B cell (primary cell): ENCODE measurements at regions not wholly inside any gene's neighbourhood (a gene's known extent, or its start where the extent isn't known, plus 50 kb on each side); places are given as distances from the start of the nearest gene placed in this dataset.

Source experiments
- ATAC-seq: fragments of 200-7000 bp; cut with Tn5 transposase; one replicate; pipeline ENCODE4 v1.10.0; 2021; ENCODE audit warnings: low read depth, mild to moderate bottlenecking, moderate number of reproducible peaks, moderate library complexity
- CTCF ChIA-PET: fragments of 350-600 bp; sonication (Branson Sonifier 250); formaldehyde crosslinking; loops from one replicate; lab custom pipeline; 2021; ENCODE audit warnings: antibody characterized with exemption, inconsistent platforms; lab: Charles Lee
- POLR2A ChIA-PET: fragments of 350-600 bp; sonication (Branson Sonifier 250); formaldehyde crosslinking; loops from one replicate; lab custom pipeline; 2021; ENCODE audit warnings: antibody characterized with exemption; lab: Charles Lee
- DNase-seq: peaks from one replicate; pipeline ENCODE4 v3.0.0; 2013
- H2AFZ ChIP-seq: 2 replicates; pipeline ENCODE4 v1.6.1; 2012; ENCODE audit warnings: mild to moderate bottlenecking, low read depth, low read length; ENCODE audit not compliant: insufficient read depth, poor library complexity, severe bottlenecking
- H3K27ac ChIP-seq, 2 donors: 1 replicate in 1 of 2; 2 replicates in 1 of 2; pipeline ENCODE4 v1.5.1; 2012 to 2013; ENCODE audit warnings: low read length in 2 of 2, mild to moderate bottlenecking in 2 of 2, moderate library complexity in 1 of 2
- H3K27me3 ChIP-seq, 4 experiments: fragments of 200-600 bp in 1 of 4; sonication (generic) in 1 of 4; replicated peaks in 1 of 4; 1 replicate in 2 of 4; 2 replicates in 2 of 4; pipeline versions ENCODE4 v1.6.1 to v1.7.0; 2013 to 2016; ENCODE audit warnings: low read length in 3 of 4, mild to moderate bottlenecking in 2 of 4, mixed read lengths in 1 of 4, moderate library complexity in 1 of 4; ENCODE audit not compliant: insufficient read depth in 4 of 4, control insufficient read depth in 3 of 4; ENCODE audit errors: control extremely low read depth in 1 of 4
- H3K36me3 ChIP-seq, 2 experiments: replicated peaks in 1 of 2; 1 replicate in 1 of 2; 2 replicates in 1 of 2; pipeline versions ENCODE4 v1.6.1 to v1.7.1; 2013; ENCODE audit warnings: low read length in 1 of 2; ENCODE audit not compliant: insufficient read depth in 2 of 2, control insufficient read depth in 1 of 2; ENCODE audit errors: control extremely low read depth in 1 of 2, extremely low read depth in 1 of 2
- H3K4me1 ChIP-seq, 2 donors: fragments of 200-600 bp in 1 of 2; sonication (generic) in 1 of 2; 1 replicate in 1 of 2; 2 replicates in 1 of 2; pipeline versions ENCODE4 v1.5.1 to v1.6.1; 2013 to 2017; ENCODE audit warnings: low read length in 2 of 2; ENCODE audit not compliant: control insufficient read depth in 2 of 2, insufficient read depth in 2 of 2
- H3K4me2 ChIP-seq: replicated peaks from 2 replicates; pipeline ENCODE3; 2012; ENCODE audit warnings: mild to moderate bottlenecking, low read depth, low read length; ENCODE audit not compliant: poor library complexity, severe bottlenecking
- H3K4me3 ChIP-seq, 5 experiments: fragments of 200-600 bp in 1 of 5; sonication (generic) in 1 of 5; 1 replicate in 3 of 5; 2 replicates in 2 of 5; pipeline versions ENCODE4 v1.5.1 to v1.7.0; 2011 to 2016; ENCODE audit warnings: low read length in 4 of 5, mild to moderate bottlenecking in 4 of 5, low read depth in 2 of 5, control low read depth in 1 of 5, moderate library complexity in 1 of 5; ENCODE audit not compliant: insufficient read depth in 1 of 5; ENCODE audit errors: control extremely low read depth in 1 of 5, extremely low read depth in 1 of 5
- H3K79me2 ChIP-seq: fragments of 200-600 bp; sonication (generic); one replicate; pipeline ENCODE4 v1.6.0; 2016; ENCODE audit warnings: low read length; ENCODE audit not compliant: control insufficient read depth, insufficient read depth
- H3K9ac ChIP-seq: fragments of 200-600 bp; sonication (generic); 2 replicates; pipeline ENCODE4 v1.6.1; 2017; ENCODE audit warnings: mild to moderate bottlenecking, low read length, moderate library complexity
- H3K9me3 ChIP-seq, 3 donors: one replicate each; pipeline versions ENCODE4 v1.6.1 to v1.7.1; 2013; ENCODE audit warnings: low read length in 2 of 3; ENCODE audit not compliant: control insufficient read depth in 2 of 3, insufficient read depth in 1 of 3; ENCODE audit errors: control extremely low read depth in 1 of 3
- H4K20me1 ChIP-seq: 2 replicates; pipeline ENCODE4 v1.6.0; 2012; ENCODE audit warnings: mild to moderate bottlenecking, low read length; ENCODE audit not compliant: insufficient read depth, control insufficient read depth, poor library complexity, severe bottlenecking
- H3K27ac Mint-ChIP-seq: one replicate; pipeline ENCODE4 v1.8.0; 2021; ENCODE audit warnings: mixed read lengths
- H3K27me3 Mint-ChIP-seq: one replicate; pipeline ENCODE4 v1.8.0; 2021; ENCODE audit warnings: mixed read lengths
- H3K4me1 Mint-ChIP-seq: one replicate; pipeline ENCODE4 v1.8.0; 2021; ENCODE audit warnings: mixed read lengths
- H3K4me3 Mint-ChIP-seq: one replicate; pipeline ENCODE4 v1.8.0; 2021; ENCODE audit warnings: mixed read lengths
- H3K9me3 Mint-ChIP-seq: one replicate; pipeline ENCODE4 v1.8.0; 2022; ENCODE audit warnings: mixed read lengths; ENCODE audit not compliant: insufficient read depth
- CTCF ChIP-seq: fragments of 200-600 bp; IDR thresholded peaks from one replicate; pipeline ENCODE4 v1.8.0; 2022; ENCODE audit warnings: antibody characterized with exemption, mild to moderate bottlenecking
- EZH2 ChIP-seq: IDR thresholded peaks from 2 replicates; pipeline ENCODE4 v1.6.1; 2012; ENCODE audit warnings: borderline replicate concordance, low read depth, mild to moderate bottlenecking, moderate library complexity, low read length; ENCODE audit not compliant: insufficient read depth, poor library complexity, severe bottlenecking
- WGBS: methylation state at CpG from one replicate; pipeline ENCODE4 v1.1.5; 2013; ENCODE audit warnings: missing lambda C conversion rate; ENCODE audit not compliant: insufficient coverage; 5-methylcytosine and 5-hydroxymethylcytosine counted together
- intact Hi-C: fragments of 100-400 bp; cut with micrococcal nuclease; formaldehyde crosslinking; loops from one replicate; pipeline ENCODE4 v1.10.0; 2022

DNA sequence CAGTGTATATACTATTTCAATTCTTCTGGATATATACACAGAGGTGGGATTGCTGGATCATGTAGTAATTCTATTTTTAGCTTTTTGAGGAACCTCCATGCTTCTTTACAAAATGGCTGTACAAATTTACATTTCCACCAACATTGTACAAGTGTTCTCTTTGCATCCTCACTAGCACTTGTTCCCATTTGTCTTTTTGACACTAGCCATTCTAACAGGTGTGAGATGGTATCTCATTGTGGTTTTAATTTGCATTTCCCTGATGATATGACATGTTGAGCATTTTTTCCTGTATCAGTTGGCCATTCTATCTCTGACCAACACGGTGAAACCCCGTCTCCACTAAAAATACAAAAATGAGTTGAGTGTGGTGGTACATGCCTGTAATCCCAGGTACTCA is 68.1 kb upstream of the PMEPA1 start:
- peaks cover 37% of the 10 kb centered on the region for H3K27me3 Mint-ChIP-seq
- Histone ChIP-seq H3K27me3 (peaks cover 0 to 22% (median 0%) of the 10 kb centered on the region in 4 experiments), H3K79me2 (no peaks in the 10 kb centered on the region), H3K4me1 (no peaks in the 10 kb centered on the region), H3K4me2 (no peak overlapping the region), H4K20me1 (no peaks in the 10 kb centered on the region), H3K9ac (no peak overlapping the region), H2AFZ (no peak overlapping the region), H3K36me3 (no peaks in the 10 kb centered on the region), H3K27ac (no peak overlapping the region), H3K9me3 (no peaks in the 10 kb centered on the region), H3K4me3 (no peak overlapping the region)
- no peak for TF ChIP-seq CTCF
- no peak for TF ChIP-seq EZH2
- H3K9me3 Mint-ChIP-seq, result peaks cover 3% of the 10 kb centered on the region
- no CpG with 5 or more reads among the region's 2 CpGs for WGBS
- intact Hi-C loops, result no loop called here
- ATAC-seq (no peak), DNase-seq (no peak)
- no peak overlapping the region for H3K4me3 Mint-ChIP-seq
- peaks cover 3% of the 10 kb centered on the region for H3K4me1 Mint-ChIP-seq
- POLR2A ChIA-PET, result no interaction called here
- no peak overlapping the region for H3K27ac Mint-ChIP-seq
- CTCF ChIA-PET, result no interaction called here

- Histone ChIP-seq H3K4me3 (no peak overlapping the region), H3K79me2 (no peaks in the 10 kb centered on the region), H3K9ac (no peak overlapping the region), H3K4me1 (no peaks in the 10 kb centered on the region), H3K27me3 (peaks cover 0 to 13% (median 0%) of the 10 kb centered on the region in 4 experiments), H2AFZ (no peak overlapping the region), H3K27ac (no peak overlapping the region), H3K36me3 (no peaks in the 10 kb centered on the region), H4K20me1 (no peaks in the 10 kb centered on the region), H3K4me2 (no peak overlapping the region), H3K9me3 (no peaks in the 10 kb centered on the region)
- 87% methylated on average over 4 of the region's 5 CpGs for WGBS
- Mint-ChIP-seq H3K4me3 (no peak overlapping the region), H3K27ac (no peak overlapping the region), H3K9me3 (no peaks in the 10 kb centered on the region), H3K4me1 (peaks cover 3% of the 10 kb centered on the region), H3K27me3 (peaks cover 29% of the 10 kb centered on the region)
- intact Hi-C loops, result no loop called here
- DNase-seq (no peak), ATAC-seq (no peak)
- POLR2A ChIA-PET, result no interaction called here
- CTCF ChIA-PET, result no interaction called here
- TF ChIP-seq CTCF (no peak), EZH2 (no peak)
These were observed 65.1 kb upstream of the PMEPA1 start for GRCh38 chr20:57774951-57775350.
